HEK293 (cell line): ENCODE measurements at regions not wholly inside any gene's neighbourhood (a gene's known extent, or its start where the extent isn't known, plus 50 kb on each side); places are given as distances from the start of the nearest gene placed in this dataset.

Experiments used
- ZEB2 ChIP-seq: fragments of 450-650 bp; formaldehyde crosslinking; IDR thresholded peaks from 2 replicates; pipeline ENCODE4 v1.5.1; 2016; ENCODE audit warnings: missing biosample characterization, missing genetic modification characterization
- ZFP3 ChIP-seq: fragments of 450-650 bp; formaldehyde crosslinking; IDR thresholded peaks from 2 replicates; pipeline ENCODE4 v1.5.1; 2016; ENCODE audit warnings: low read depth, missing biosample characterization, missing genetic modification characterization
- ZNF24 ChIP-seq: fragments of 450-650 bp; formaldehyde crosslinking; IDR thresholded peaks from 2 replicates; pipeline ENCODE4 v1.5.1; 2016; ENCODE audit warnings: missing biosample characterization, missing genetic modification characterization
- ZNF423 ChIP-seq: fragments of 450-650 bp; formaldehyde crosslinking; IDR thresholded peaks from 2 replicates; pipeline ENCODE4 v1.5.1; 2016; ENCODE audit warnings: missing biosample characterization, missing genetic modification characterization
- ZNF548 ChIP-seq: fragments of 450-650 bp; formaldehyde crosslinking; IDR thresholded peaks from 2 replicates; pipeline ENCODE4 v1.5.1; 2016; ENCODE audit warnings: missing biosample characterization, missing genetic modification characterization
- TF ChIP-seq, protein P1 (sequence below): fragments of 450-650 bp; formaldehyde crosslinking; IDR thresholded peaks from 2 replicates; pipeline ENCODE4 v1.5.1; 2016; ENCODE audit warnings: missing biosample characterization, missing genetic modification characterization
- TF ChIP-seq, protein P2 (sequence below): sonication (generic); formaldehyde crosslinking; IDR thresholded peaks from 2 replicates; pipeline ENCODE4 v1.8.1; 2022; ENCODE audit warnings: mild to moderate bottlenecking, moderate library complexity, missing genetic modification reagents
- TF ChIP-seq, protein P3 (sequence below): fragments of 450-650 bp; formaldehyde crosslinking; IDR thresholded peaks from 2 replicates; pipeline ENCODE4 v1.5.1; 2016; ENCODE audit warnings: missing biosample characterization, missing genetic modification characterization
- TF ChIP-seq, protein P4 (sequence below): fragments of 450-650 bp; formaldehyde crosslinking; IDR thresholded peaks from 2 replicates; pipeline ENCODE4 v1.5.1; 2016; ENCODE audit warnings: missing biosample characterization, missing genetic modification characterization, low read depth

DNA sequence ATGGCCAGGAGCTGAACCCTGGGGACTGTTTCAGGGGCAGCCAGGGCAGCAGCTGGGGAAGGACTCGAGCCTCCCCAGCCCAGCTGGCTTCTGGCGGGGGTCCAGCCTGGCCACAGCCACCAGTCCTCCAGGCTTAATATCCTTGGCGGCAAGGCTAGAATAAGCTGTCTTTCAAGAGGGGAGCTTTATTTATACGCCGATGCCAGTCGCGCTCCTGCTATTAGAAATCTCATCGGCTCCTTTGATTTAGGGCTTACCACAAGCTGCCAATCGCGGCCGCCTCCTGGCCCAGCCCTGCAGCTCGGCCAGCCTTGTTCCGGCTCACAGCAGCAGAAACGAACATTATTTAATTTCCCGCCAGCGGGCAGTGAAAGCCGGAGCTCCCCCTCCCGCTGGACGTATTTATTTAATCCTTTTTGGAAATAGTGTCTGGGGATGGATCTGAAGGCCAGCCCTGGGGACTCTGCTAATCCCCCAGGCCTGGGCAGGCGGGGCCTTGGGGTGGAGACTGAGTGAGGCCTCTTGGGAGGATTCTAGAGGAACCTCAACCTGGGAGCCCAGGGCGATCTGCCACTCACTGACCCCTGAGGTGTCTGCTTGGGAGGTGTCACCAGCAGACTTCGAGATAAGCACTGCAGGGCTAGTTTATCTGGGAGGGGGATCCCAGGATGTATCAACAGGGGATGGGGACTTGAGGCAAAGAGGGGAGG, 363.1 kb downstream of the MN1 start:
- TF ChIP-seq, protein P1, sequence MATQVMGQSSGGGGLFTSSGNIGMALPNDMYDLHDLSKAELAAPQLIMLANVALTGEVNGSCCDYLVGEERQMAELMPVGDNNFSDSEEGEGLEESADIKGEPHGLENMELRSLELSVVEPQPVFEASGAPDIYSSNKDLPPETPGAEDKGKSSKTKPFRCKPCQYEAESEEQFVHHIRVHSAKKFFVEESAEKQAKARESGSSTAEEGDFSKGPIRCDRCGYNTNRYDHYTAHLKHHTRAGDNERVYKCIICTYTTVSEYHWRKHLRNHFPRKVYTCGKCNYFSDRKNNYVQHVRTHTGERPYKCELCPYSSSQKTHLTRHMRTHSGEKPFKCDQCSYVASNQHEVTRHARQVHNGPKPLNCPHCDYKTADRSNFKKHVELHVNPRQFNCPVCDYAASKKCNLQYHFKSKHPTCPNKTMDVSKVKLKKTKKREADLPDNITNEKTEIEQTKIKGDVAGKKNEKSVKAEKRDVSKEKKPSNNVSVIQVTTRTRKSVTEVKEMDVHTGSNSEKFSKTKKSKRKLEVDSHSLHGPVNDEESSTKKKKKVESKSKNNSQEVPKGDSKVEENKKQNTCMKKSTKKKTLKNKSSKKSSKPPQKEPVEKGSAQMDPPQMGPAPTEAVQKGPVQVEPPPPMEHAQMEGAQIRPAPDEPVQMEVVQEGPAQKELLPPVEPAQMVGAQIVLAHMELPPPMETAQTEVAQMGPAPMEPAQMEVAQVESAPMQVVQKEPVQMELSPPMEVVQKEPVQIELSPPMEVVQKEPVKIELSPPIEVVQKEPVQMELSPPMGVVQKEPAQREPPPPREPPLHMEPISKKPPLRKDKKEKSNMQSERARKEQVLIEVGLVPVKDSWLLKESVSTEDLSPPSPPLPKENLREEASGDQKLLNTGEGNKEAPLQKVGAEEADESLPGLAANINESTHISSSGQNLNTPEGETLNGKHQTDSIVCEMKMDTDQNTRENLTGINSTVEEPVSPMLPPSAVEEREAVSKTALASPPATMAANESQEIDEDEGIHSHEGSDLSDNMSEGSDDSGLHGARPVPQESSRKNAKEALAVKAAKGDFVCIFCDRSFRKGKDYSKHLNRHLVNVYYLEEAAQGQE (tag by site-specific recombination): no peak
- TF ChIP-seq ZNF548 (tag by site-specific recombination) (no peak), ZNF423 (tag by site-specific recombination) (no peak), ZEB2 (tag by site-specific recombination) (no peak), ZNF24 (no peak), ZFP3 (tag by site-specific recombination) (no peak)
- TF ChIP-seq, protein P2, sequence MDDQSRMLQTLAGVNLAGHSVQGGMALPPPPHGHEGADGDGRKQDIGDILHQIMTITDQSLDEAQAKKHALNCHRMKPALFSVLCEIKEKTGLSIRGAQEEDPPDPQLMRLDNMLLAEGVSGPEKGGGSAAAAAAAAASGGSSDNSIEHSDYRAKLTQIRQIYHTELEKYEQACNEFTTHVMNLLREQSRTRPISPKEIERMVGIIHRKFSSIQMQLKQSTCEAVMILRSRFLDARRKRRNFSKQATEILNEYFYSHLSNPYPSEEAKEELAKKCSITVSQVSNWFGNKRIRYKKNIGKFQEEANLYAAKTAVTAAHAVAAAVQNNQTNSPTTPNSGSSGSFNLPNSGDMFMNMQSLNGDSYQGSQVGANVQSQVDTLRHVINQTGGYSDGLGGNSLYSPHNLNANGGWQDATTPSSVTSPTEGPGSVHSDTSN: no peak
- TF ChIP-seq, protein P3, sequence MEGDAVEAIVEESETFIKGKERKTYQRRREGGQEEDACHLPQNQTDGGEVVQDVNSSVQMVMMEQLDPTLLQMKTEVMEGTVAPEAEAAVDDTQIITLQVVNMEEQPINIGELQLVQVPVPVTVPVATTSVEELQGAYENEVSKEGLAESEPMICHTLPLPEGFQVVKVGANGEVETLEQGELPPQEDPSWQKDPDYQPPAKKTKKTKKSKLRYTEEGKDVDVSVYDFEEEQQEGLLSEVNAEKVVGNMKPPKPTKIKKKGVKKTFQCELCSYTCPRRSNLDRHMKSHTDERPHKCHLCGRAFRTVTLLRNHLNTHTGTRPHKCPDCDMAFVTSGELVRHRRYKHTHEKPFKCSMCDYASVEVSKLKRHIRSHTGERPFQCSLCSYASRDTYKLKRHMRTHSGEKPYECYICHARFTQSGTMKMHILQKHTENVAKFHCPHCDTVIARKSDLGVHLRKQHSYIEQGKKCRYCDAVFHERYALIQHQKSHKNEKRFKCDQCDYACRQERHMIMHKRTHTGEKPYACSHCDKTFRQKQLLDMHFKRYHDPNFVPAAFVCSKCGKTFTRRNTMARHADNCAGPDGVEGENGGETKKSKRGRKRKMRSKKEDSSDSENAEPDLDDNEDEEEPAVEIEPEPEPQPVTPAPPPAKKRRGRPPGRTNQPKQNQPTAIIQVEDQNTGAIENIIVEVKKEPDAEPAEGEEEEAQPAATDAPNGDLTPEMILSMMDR: no peak
- TF ChIP-seq, protein P4, sequence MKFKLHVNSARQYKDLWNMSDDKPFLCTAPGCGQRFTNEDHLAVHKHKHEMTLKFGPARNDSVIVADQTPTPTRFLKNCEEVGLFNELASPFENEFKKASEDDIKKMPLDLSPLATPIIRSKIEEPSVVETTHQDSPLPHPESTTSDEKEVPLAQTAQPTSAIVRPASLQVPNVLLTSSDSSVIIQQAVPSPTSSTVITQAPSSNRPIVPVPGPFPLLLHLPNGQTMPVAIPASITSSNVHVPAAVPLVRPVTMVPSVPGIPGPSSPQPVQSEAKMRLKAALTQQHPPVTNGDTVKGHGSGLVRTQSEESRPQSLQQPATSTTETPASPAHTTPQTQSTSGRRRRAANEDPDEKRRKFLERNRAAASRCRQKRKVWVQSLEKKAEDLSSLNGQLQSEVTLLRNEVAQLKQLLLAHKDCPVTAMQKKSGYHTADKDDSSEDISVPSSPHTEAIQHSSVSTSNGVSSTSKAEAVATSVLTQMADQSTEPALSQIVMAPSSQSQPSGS (tag by site-specific recombination): no peak
